22Rv1 (cell line): ENCODE measurements at regions not wholly inside any gene's neighbourhood (a gene's known extent, or its start where the extent isn't known, plus 50 kb on each side); places are given as distances from the start of the nearest gene placed in this dataset.

Experiments used
- CTCF ChIP-seq: fragments of 450-650 bp; IDR thresholded peaks from 2 replicates; pipeline ENCODE4 v1.5.1; 2017; ENCODE audit warnings: mild to moderate bottlenecking
- ZFX ChIP-seq: fragments of 450-650 bp; IDR thresholded peaks from 2 replicates; pipeline ENCODE4 v1.6.1; 2017; ENCODE audit warnings: antibody characterized with exemption, borderline replicate concordance

- TF ChIP-seq CTCF (no peak), ZFX (no peak)
Measured at GRCh38 chr2:235366807-235367206, 127.0 kb upstream of the AGAP1 start.
